DND-41 (cell line): ENCODE measurements at regions not wholly inside any gene's neighbourhood (a gene's known extent, or its start where the extent isn't known, plus 50 kb on each side); places are given as distances from the start of the nearest gene placed in this dataset.

Source experiments
- ATAC-seq: fragments of 200-7000 bp; cut with Tn5 transposase; 3 replicates; pipeline ENCODE4 v1.9.1; 2021; ENCODE audit warnings: low read depth; ENCODE audit not compliant: insufficient read depth
- DNase-seq: peaks from one replicate; pipeline ENCODE4 v3.0.0-alpha.2; 2020
- H2AFZ ChIP-seq: 2 replicates; pipeline ENCODE4 v1.6.0; 2012; ENCODE audit warnings: low read depth, low read length
- H3K27ac ChIP-seq: 2 replicates; pipeline ENCODE4 v1.5.1; 2012; ENCODE audit warnings: low read length, inconsistent platforms
- H3K27me3 ChIP-seq: fragments of 200-600 bp; sonication (generic); 2 replicates; pipeline ENCODE4 v1.6.0; 2012; ENCODE audit warnings: low read length, mild to moderate bottlenecking, inconsistent platforms; ENCODE audit not compliant: insufficient read depth, poor library complexity
- H3K36me3 ChIP-seq: 2 replicates; pipeline ENCODE4 v1.5.1; 2012; ENCODE audit warnings: low read length, inconsistent platforms; ENCODE audit not compliant: insufficient read depth
- H3K4me1 ChIP-seq: 2 replicates; pipeline ENCODE4 v1.5.1; 2012; ENCODE audit warnings: mild to moderate bottlenecking, low read length; ENCODE audit not compliant: insufficient read depth
- H3K4me2 ChIP-seq: 2 replicates; pipeline ENCODE4 v1.6.0; 2012; ENCODE audit warnings: mild to moderate bottlenecking, moderate library complexity, low read length, inconsistent platforms; ENCODE audit not compliant: insufficient read depth
- H3K4me3 ChIP-seq, 2 experiments: fragments of 200-600 bp in 1 of 2; shearing (Covaris generic) in 1 of 2; 2 replicates each; pipeline ENCODE4 v1.5.1; 2012 to 2016; ENCODE audit warnings: inconsistent platforms in 2 of 2, low read length in 2 of 2, mild to moderate bottlenecking in 2 of 2, low read depth in 1 of 2, moderate library complexity in 1 of 2
- H3K79me2 ChIP-seq: 2 replicates; pipeline ENCODE4 v1.6.0; 2012; ENCODE audit warnings: low read length, inconsistent platforms; ENCODE audit not compliant: insufficient read depth
- H3K9ac ChIP-seq: 2 replicates; pipeline ENCODE4 v1.6.0; 2012; ENCODE audit warnings: low read depth, mild to moderate bottlenecking, inconsistent platforms, low read length, moderate library complexity
- H3K9me3 ChIP-seq: 2 replicates; pipeline ENCODE4 v1.5.1; 2012; ENCODE audit warnings: low read length, moderate library complexity, mild to moderate bottlenecking, inconsistent platforms; ENCODE audit not compliant: insufficient read depth, severe bottlenecking
- H4K20me1 ChIP-seq: 2 replicates; pipeline ENCODE4 v1.6.0; 2012; ENCODE audit warnings: low read length; ENCODE audit not compliant: insufficient read depth
- EZH2 ChIP-seq: IDR thresholded peaks from 3 replicates; pipeline ENCODE4 v1.6.1; 2012; ENCODE audit warnings: borderline replicate concordance, low read depth, mild to moderate bottlenecking, moderate library complexity, low read length, inconsistent platforms; ENCODE audit not compliant: severe bottlenecking
- TF ChIP-seq, protein P1 (sequence below): IDR thresholded peaks from 2 replicates; pipeline ENCODE4 v1.5.1; 2012; ENCODE audit warnings: borderline replicate concordance, low read length, moderate library complexity, mild to moderate bottlenecking; ENCODE audit not compliant: poor library complexity, severe bottlenecking; ENCODE audit errors: extremely low read depth

DNA sequence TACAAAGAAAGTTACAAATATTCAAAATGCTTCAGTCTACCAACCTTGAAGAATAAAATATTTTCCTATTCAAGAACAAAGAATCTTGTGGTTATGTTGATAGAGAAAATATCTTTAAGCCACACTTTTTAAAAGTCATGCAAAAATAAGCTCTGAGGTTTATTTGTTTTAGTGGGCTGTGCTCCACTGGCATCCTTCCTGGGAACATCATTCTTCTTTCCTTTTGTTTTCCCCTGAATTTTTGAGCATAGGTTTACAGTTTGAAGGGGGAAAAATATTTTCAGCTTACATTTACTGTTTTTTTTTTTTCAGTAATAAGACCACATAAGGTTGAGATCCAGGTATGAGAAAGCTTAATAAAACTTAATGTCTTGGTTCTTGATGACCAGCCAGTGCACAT, 72.0 kb upstream of the BACH2 start:
- Histone ChIP-seq H3K27ac (no peak overlapping the region), H2AFZ (no peak overlapping the region)

DNA sequence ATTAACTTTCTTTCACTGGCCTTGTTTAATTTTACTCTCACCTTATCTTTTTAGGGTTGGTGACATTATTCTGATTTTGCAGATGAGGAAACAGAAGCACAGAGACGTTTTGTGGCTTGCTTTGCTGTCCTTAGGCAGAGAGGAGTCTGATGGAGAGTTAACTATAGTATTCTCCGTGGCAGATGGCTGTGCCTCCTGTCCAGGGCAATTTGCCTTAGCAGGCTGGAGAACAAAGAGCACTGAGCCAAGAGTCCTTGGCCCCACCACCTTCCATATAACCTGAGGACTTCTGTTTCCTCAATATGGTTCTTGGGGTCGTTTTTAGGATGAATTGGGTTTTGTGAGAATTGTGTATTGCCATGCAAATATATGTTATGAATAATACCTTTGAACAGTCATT, 71.4 kb upstream of the BACH2 start:
- no peak for TF ChIP-seq EZH2
- TF ChIP-seq, protein P1, sequence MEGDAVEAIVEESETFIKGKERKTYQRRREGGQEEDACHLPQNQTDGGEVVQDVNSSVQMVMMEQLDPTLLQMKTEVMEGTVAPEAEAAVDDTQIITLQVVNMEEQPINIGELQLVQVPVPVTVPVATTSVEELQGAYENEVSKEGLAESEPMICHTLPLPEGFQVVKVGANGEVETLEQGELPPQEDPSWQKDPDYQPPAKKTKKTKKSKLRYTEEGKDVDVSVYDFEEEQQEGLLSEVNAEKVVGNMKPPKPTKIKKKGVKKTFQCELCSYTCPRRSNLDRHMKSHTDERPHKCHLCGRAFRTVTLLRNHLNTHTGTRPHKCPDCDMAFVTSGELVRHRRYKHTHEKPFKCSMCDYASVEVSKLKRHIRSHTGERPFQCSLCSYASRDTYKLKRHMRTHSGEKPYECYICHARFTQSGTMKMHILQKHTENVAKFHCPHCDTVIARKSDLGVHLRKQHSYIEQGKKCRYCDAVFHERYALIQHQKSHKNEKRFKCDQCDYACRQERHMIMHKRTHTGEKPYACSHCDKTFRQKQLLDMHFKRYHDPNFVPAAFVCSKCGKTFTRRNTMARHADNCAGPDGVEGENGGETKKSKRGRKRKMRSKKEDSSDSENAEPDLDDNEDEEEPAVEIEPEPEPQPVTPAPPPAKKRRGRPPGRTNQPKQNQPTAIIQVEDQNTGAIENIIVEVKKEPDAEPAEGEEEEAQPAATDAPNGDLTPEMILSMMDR = no peak

More for the DNA sequence above, 72.0 kb upstream of the BACH2 start:
- H4K20me1 ChIP-seq = no peaks in the 10 kb centered on the region
- DNase-seq (no peak), ATAC-seq (no peak)
- H3K4me3 ChIP-seq = no peak overlapping the region
- no peaks in the 10 kb centered on the region for H3K36me3 ChIP-seq
- TF ChIP-seq EZH2 = no peak
- TF ChIP-seq, protein P1 = no peak
- H3K4me1 ChIP-seq = no peaks in the 10 kb centered on the region
- H3K27me3 ChIP-seq = no peaks in the 10 kb centered on the region
- H3K9ac ChIP-seq = no peak overlapping the region
- H3K79me2 ChIP-seq = no peaks in the 10 kb centered on the region
- H3K4me2 ChIP-seq = no peak overlapping the region
- no peaks in the 10 kb centered on the region for H3K9me3 ChIP-seq

DNA sequence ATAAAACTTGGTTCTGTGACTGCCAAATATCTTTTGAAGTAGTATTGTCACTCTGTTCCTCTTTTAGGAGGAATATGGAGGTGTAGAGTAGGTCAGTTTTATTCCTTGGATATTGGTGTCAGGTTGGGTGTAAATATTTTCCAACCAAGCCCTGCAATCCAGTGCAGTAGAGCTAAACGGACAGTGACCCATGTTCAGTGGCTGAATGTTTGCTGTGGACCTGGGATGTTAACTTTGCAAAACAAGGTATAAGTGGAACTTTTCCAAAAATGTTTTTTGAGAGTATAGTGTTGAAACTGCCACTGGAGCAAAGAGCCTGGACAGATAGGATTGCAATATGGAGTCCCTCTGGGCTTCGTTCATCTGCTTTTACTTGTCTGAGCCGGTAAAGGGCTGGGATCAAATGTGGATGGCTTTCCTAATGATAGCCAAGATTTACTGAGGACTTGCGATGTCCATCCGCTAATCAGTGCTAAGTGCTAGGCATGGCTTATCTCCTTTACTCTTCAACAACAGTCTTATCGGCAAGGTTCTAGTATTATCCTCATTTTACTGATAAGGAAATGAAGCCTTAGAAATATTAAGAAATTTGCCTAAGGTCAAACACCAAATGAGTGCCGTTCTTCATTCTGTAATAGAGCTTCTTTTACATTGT, 69.0 kb upstream of the BACH2 start:
- no peak overlapping the region for H2AFZ ChIP-seq
- no peak overlapping the region for H3K4me2 ChIP-seq
- no peaks in the 10 kb centered on the region for H4K20me1 ChIP-seq
- no peaks in the 10 kb centered on the region for H3K79me2 ChIP-seq
- H3K27me3 ChIP-seq = no peaks in the 10 kb centered on the region
- H3K9me3 ChIP-seq = no peaks in the 10 kb centered on the region
- H3K9ac ChIP-seq = no peak overlapping the region
- no peaks in the 10 kb centered on the region for H3K36me3 ChIP-seq
- H3K27ac ChIP-seq = no peak overlapping the region
- no peak overlapping the region for H3K4me3 ChIP-seq
- DNase-seq = no peak
- TF ChIP-seq, protein P1 = no peak
- no peak for TF ChIP-seq EZH2
- ATAC-seq = no peak
- H3K4me1 ChIP-seq = no peaks in the 10 kb centered on the region

More for the DNA sequence above, 71.4 kb upstream of the BACH2 start:
- H3K36me3 ChIP-seq = no peaks in the 10 kb centered on the region
- H4K20me1 ChIP-seq = no peaks in the 10 kb centered on the region
- H3K9me3 ChIP-seq = no peaks in the 10 kb centered on the region
- no peak for DNase-seq
- no peak overlapping the region for H3K4me2 ChIP-seq
- H2AFZ ChIP-seq = no peak overlapping the region
- no peaks in the 10 kb centered on the region for H3K79me2 ChIP-seq
- H3K27ac ChIP-seq = no peak overlapping the region
- H3K27me3 ChIP-seq = no peaks in the 10 kb centered on the region
- H3K9ac ChIP-seq = no peak overlapping the region
- no peaks in the 10 kb centered on the region for H3K4me1 ChIP-seq
- ATAC-seq = no peak
- H3K4me3 ChIP-seq = no peak overlapping the region
